PC-9 (cell line): ENCODE measurements at regions not wholly inside any gene's neighbourhood (a gene's known extent, or its start where the extent isn't known, plus 50 kb on each side); places are given as distances from the start of the nearest gene placed in this dataset.

Source experiments
- EZH2 ChIP-seq: fragments of 200-600 bp; sonication (generic); IDR thresholded peaks from 2 replicates; pipeline ENCODE4 v1.8.0; 2017; ENCODE audit warnings: antibody characterized with exemption, low read depth
- TF ChIP-seq, protein P1 (sequence below): fragments of 200-600 bp; sonication (generic); conservative IDR thresholded peaks from 2 replicates; pipeline ENCODE4 v1.6.1; 2017; ENCODE audit warnings: mixed run types, antibody characterized with exemption, mild to moderate bottlenecking, moderate library complexity

DNA sequence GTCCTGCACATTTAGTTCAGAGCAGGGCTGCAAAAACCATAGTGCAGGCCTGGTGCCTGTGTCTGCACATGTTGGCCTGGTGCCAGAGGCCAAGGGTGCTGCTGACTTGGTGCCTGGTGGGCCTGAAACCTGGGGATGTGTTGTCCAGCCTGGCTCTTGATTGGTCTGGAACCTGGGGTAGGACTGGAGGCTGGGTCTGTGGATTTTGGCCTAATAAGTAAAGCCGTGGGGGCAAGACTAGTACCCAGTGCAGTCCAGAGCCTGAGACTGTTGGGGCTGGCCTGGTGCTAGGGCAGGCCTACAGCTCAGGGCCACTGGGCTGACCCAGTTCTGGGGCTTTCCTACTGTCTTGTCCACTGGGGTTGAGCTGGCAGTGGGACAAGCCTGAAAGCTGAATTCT is 817.9 kb downstream of the DNAJB9 start:
- TF ChIP-seq, protein P1, sequence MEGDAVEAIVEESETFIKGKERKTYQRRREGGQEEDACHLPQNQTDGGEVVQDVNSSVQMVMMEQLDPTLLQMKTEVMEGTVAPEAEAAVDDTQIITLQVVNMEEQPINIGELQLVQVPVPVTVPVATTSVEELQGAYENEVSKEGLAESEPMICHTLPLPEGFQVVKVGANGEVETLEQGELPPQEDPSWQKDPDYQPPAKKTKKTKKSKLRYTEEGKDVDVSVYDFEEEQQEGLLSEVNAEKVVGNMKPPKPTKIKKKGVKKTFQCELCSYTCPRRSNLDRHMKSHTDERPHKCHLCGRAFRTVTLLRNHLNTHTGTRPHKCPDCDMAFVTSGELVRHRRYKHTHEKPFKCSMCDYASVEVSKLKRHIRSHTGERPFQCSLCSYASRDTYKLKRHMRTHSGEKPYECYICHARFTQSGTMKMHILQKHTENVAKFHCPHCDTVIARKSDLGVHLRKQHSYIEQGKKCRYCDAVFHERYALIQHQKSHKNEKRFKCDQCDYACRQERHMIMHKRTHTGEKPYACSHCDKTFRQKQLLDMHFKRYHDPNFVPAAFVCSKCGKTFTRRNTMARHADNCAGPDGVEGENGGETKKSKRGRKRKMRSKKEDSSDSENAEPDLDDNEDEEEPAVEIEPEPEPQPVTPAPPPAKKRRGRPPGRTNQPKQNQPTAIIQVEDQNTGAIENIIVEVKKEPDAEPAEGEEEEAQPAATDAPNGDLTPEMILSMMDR: no peak
- TF ChIP-seq EZH2: no peak
